ENCODE measurements at regions not wholly inside any gene's neighbourhood (a gene's known extent, or its start where the extent isn't known, plus 50 kb on each side); places are given as distances from the start of the nearest gene placed in this dataset.

DNA sequence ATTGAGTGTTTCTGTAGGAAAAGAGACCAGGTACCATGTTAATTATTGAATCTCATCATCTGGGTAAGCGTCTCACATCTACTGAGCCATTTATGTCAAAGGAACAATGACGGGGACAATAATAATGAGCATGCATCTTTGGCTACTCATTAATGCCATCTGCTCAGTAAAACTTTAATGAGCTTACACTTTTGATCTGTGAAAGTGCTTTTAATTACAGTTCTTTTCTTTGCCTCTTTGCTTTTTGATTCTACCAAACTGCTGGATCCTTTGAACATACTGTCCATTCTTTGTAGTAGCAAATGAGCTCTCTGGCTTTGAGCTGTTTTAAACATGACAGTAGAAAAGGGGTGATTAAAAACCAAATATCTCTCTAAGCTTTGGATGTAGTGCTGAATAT, 181.2 kb upstream of the IVNS1ABP start:
- TF ChIP-seq, protein P1, sequence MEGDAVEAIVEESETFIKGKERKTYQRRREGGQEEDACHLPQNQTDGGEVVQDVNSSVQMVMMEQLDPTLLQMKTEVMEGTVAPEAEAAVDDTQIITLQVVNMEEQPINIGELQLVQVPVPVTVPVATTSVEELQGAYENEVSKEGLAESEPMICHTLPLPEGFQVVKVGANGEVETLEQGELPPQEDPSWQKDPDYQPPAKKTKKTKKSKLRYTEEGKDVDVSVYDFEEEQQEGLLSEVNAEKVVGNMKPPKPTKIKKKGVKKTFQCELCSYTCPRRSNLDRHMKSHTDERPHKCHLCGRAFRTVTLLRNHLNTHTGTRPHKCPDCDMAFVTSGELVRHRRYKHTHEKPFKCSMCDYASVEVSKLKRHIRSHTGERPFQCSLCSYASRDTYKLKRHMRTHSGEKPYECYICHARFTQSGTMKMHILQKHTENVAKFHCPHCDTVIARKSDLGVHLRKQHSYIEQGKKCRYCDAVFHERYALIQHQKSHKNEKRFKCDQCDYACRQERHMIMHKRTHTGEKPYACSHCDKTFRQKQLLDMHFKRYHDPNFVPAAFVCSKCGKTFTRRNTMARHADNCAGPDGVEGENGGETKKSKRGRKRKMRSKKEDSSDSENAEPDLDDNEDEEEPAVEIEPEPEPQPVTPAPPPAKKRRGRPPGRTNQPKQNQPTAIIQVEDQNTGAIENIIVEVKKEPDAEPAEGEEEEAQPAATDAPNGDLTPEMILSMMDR (IDR thresholded peaks at IDR 0.05), result no peak
- TF ChIP-seq POLR2A (IDR thresholded peaks at IDR 0.05), result no peak
